Breast epithelium (tissue), 3 donors: ENCODE measurements at regions not wholly inside any gene's neighbourhood (a gene's known extent, or its start where the extent isn't known, plus 50 kb on each side); places are given as distances from the start of the nearest gene placed in this dataset.

ENCODE experiments used
- POLR2A ChIP-seq: fragments of 450-650 bp; IDR thresholded peaks from one replicate; pipeline ENCODE4 v1.6.1; 2016; ENCODE audit warnings: antibody characterized with exemption, mild to moderate bottlenecking, moderate library complexity
- TF ChIP-seq, protein P1 (sequence below), 3 donors: fragments of 450-650 bp; IDR thresholded peaks; one replicate each; pipeline ENCODE4 v1.5.1; 2016 to 2017; ENCODE audit warnings: antibody characterized with exemption in 3 of 3, mild to moderate bottlenecking in 3 of 3, moderate library complexity in 3 of 3

DNA sequence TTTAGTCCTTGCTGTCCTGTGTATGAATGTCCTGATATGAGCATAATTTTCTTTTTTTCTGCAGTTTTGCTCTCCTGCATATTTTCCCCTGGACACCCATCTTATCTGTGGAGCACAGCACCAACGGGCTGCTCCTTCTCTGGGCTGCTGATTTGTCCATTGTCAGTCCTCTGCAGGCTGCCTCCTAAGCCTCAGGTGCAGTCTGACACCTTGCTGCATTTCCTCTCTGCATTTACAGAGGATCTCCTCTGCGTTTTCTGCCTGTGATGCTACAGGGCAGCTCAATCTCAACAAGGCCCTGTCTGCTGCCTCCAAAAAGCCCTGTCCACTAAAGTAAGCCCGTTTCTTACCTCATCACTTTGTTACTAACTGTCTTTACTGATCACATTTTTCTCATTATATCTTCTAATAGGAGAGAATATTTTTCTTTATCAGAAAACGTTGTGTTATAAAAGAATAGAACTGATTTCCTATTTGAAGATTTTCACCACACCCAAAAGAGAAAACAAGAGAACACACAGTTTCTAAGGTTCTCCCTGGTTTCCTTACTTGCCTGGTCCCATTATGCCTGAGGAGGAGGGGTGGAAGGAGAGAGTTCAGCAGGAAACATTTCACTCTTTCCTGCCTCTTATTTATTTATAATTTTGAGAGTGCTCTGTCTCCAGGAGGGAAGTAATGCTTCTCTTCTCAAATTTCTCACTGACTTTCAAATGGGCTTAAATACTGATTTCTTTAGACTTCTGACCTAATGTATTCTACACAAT, 65.6 kb upstream of the TDRD3 start:
- no peak for TF ChIP-seq POLR2A
- TF ChIP-seq, protein P1, sequence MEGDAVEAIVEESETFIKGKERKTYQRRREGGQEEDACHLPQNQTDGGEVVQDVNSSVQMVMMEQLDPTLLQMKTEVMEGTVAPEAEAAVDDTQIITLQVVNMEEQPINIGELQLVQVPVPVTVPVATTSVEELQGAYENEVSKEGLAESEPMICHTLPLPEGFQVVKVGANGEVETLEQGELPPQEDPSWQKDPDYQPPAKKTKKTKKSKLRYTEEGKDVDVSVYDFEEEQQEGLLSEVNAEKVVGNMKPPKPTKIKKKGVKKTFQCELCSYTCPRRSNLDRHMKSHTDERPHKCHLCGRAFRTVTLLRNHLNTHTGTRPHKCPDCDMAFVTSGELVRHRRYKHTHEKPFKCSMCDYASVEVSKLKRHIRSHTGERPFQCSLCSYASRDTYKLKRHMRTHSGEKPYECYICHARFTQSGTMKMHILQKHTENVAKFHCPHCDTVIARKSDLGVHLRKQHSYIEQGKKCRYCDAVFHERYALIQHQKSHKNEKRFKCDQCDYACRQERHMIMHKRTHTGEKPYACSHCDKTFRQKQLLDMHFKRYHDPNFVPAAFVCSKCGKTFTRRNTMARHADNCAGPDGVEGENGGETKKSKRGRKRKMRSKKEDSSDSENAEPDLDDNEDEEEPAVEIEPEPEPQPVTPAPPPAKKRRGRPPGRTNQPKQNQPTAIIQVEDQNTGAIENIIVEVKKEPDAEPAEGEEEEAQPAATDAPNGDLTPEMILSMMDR (IDR thresholded peaks at IDR 0.05) = no peak
